Testis (tissue), 2 donors: ENCODE measurements at regions not wholly inside any gene's neighbourhood (a gene's known extent, or its start where the extent isn't known, plus 50 kb on each side); places are given as distances from the start of the nearest gene placed in this dataset.

Source experiments
- POLR2A ChIP-seq: fragments of 450-650 bp; IDR thresholded peaks from one replicate; pipeline ENCODE4 v1.6.1; 2017; ENCODE audit warnings: antibody characterized with exemption, mild to moderate bottlenecking, moderate library complexity
- TF ChIP-seq, protein P1 (sequence below), 3 experiments: fragments of 450-650 bp in 2 of 3; fragments of 200-600 bp in 1 of 3; sonication (generic) in 1 of 3; IDR thresholded peaks; one replicate each; pipeline ENCODE4 v1.5.1; 2016 to 2019; ENCODE audit warnings: antibody characterized with exemption in 3 of 3, mild to moderate bottlenecking in 2 of 3, moderate library complexity in 1 of 3

DNA sequence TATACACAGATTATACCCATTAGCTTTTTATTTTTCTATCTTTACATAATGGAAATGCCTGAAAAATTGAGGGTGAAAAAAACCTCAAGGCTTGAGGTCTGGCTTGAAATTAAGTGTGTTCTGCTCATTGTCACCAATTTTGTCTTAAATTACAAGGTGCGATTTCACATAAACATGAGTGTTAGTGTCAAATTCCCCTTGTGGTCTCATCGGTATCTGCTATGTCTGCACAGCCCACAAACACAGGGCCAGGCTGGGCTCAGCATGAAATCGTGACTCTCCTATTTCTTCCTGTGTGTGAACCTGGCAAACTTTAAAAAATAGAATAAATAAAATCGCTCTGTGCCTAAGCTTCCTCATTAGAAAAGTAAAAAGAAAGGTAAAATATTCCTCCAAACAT, 109.1 kb downstream of the CRLF2 start:
- TF ChIP-seq, protein P1, sequence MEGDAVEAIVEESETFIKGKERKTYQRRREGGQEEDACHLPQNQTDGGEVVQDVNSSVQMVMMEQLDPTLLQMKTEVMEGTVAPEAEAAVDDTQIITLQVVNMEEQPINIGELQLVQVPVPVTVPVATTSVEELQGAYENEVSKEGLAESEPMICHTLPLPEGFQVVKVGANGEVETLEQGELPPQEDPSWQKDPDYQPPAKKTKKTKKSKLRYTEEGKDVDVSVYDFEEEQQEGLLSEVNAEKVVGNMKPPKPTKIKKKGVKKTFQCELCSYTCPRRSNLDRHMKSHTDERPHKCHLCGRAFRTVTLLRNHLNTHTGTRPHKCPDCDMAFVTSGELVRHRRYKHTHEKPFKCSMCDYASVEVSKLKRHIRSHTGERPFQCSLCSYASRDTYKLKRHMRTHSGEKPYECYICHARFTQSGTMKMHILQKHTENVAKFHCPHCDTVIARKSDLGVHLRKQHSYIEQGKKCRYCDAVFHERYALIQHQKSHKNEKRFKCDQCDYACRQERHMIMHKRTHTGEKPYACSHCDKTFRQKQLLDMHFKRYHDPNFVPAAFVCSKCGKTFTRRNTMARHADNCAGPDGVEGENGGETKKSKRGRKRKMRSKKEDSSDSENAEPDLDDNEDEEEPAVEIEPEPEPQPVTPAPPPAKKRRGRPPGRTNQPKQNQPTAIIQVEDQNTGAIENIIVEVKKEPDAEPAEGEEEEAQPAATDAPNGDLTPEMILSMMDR (IDR thresholded peaks at IDR 0.05): no peak
- no peak for TF ChIP-seq POLR2A
